ENCODE measurements at regions not wholly inside any gene's neighbourhood (a gene's known extent, or its start where the extent isn't known, plus 50 kb on each side); places are given as distances from the start of the nearest gene placed in this dataset.

GRCh38 chr2:58460670-58461069 lies 219.5 kb upstream of the FANCL start:
- no peak overlapping the region for H3K27ac Mint-ChIP-seq
- no peaks in the 10 kb centered on the region for H3K27me3 Mint-ChIP-seq (ENCODE audit: low read depth)

GRCh38 chr2:58449286-58450010 lies 208.3 kb upstream of the FANCL start:
- H3K27me3 Mint-ChIP-seq (ENCODE audit: low read depth), result no peaks in the 10 kb centered on the region
- TF ChIP-seq CTCF (IDR thresholded peaks at IDR 0.05; ENCODE audit: unreplicated experiment in 3 of 3), result no peak
- H3K36me3 Mint-ChIP-seq (ENCODE audit: low read depth), result no peaks in the 10 kb centered on the region
- H3K4me3 Mint-ChIP-seq, result no peak overlapping the region
- no peaks in the 10 kb centered on the region for H3K4me1 Mint-ChIP-seq
- H3K27ac Mint-ChIP-seq, result no peak overlapping the region
- H3K9me3 Mint-ChIP-seq, result no peaks in the 10 kb centered on the region

More at GRCh38 chr2:58460670-58461069, 219.5 kb upstream of the FANCL start:
- H3K4me3 Mint-ChIP-seq, result no peak overlapping the region
- no peaks in the 10 kb centered on the region for H3K36me3 Mint-ChIP-seq (ENCODE audit: low read depth)
- no peaks in the 10 kb centered on the region for H3K4me1 Mint-ChIP-seq
- TF ChIP-seq CTCF (IDR thresholded peaks at IDR 0.05; ENCODE audit: unreplicated experiment in 3 of 3), result no peak
- H3K9me3 Mint-ChIP-seq, result no peaks in the 10 kb centered on the region

- H3K27ac Mint-ChIP-seq, result no peak overlapping the region
- H3K9me3 Mint-ChIP-seq, result no peaks in the 10 kb centered on the region
- no peaks in the 10 kb centered on the region for H3K36me3 Mint-ChIP-seq (ENCODE audit: low read depth)
- H3K4me1 Mint-ChIP-seq, result no peaks in the 10 kb centered on the region
- TF ChIP-seq CTCF (IDR thresholded peaks at IDR 0.05; ENCODE audit: unreplicated experiment in 3 of 3), result no peak
- no peak overlapping the region for H3K4me3 Mint-ChIP-seq
- H3K27me3 Mint-ChIP-seq (ENCODE audit: low read depth), result no peaks in the 10 kb centered on the region
Observed at GRCh38 chr2:58448845-58449244, 207.7 kb upstream of the FANCL start.

- no peak overlapping the region for H3K4me3 Mint-ChIP-seq
- no peaks in the 10 kb centered on the region for H3K36me3 Mint-ChIP-seq (ENCODE audit: low read depth)
- no peaks in the 10 kb centered on the region for H3K27me3 Mint-ChIP-seq (ENCODE audit: low read depth)
- no peaks in the 10 kb centered on the region for H3K9me3 Mint-ChIP-seq
- peak; percentile 34 to 64 (median 51) for TF ChIP-seq CTCF (IDR thresholded peaks at IDR 0.05; ENCODE audit: unreplicated experiment in 3 of 3)
- peak overlapping the region in 1 of 3 experiments; percentile 5 for H3K27ac Mint-ChIP-seq
- no peaks in the 10 kb centered on the region for H3K4me1 Mint-ChIP-seq
Observed at GRCh38 chr2:58448065-58448507, 207.0 kb upstream of the FANCL start.

GRCh38 chr2:58447586-58447985 lies 206.5 kb upstream of the FANCL start:
- TF ChIP-seq CTCF (IDR thresholded peaks at IDR 0.05; ENCODE audit: unreplicated experiment in 3 of 3), result no peak
- Mint-ChIP-seq H3K4me1 (no peaks in the 10 kb centered on the region), H3K36me3 (ENCODE audit: low read depth) (no peaks in the 10 kb centered on the region), H3K9me3 (no peaks in the 10 kb centered on the region), H3K27ac (peak overlapping the region in 1 of 3 experiments; percentile 5), H3K4me3 (no peak overlapping the region), H3K27me3 (ENCODE audit: low read depth) (no peaks in the 10 kb centered on the region)

- no peaks in the 10 kb centered on the region for H3K4me1 Mint-ChIP-seq
- no peak overlapping the region for H3K4me3 Mint-ChIP-seq
- H3K27ac Mint-ChIP-seq, result no peak overlapping the region
- TF ChIP-seq CTCF (IDR thresholded peaks at IDR 0.05; ENCODE audit: unreplicated experiment in 3 of 3), result no peak
- no peaks in the 10 kb centered on the region for H3K9me3 Mint-ChIP-seq
- no peaks in the 10 kb centered on the region for H3K36me3 Mint-ChIP-seq (ENCODE audit: low read depth)
- H3K27me3 Mint-ChIP-seq (ENCODE audit: low read depth), result no peaks in the 10 kb centered on the region
Observed at GRCh38 chr2:58441643-58442042, 200.5 kb upstream of the FANCL start.

Data from nephron (organoid).